ENCODE measurements at regions not wholly inside any gene's neighbourhood (a gene's known extent, or its start where the extent isn't known, plus 50 kb on each side); places are given as distances from the start of the nearest gene placed in this dataset.

DNA sequence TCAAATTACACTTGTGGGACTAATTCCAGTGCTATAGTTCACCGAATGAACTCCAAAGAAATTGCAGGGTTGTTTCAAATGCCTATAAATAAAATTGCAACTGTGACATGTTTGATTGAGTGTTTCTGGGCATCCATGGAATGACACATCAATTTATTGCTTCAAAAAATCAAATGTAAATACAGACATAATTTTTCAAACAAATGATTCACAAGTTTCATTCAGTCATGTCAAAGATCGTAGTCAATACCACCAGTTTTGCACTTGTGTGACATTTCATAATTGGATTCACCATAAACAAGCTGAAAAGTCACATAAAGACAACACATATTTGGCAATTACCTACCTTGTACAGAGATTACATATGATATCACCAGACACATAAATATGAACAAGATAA, 350.8 kb downstream of the CDH2 start:
- DNase-seq (ENCODE audit: low read depth) = no peak

DNA sequence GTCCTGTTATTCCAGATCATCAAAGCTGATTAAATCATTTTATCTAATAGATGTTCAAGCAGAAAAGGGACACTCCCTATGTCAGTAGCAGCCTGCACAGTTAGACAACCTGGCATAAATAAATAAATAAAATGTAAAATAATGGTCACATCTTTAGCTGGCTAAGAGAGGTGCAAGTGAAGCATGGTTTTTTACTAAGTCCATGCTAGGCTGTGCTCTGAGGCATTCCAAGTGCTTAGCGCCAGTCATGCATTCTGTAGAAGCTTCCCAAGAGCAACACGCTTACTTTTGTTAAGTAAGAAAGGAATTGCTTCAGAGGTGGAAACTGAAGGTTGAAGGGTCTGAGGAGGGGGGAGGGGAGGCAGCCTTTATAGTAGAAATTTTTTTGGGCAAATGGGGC, 351.2 kb downstream of the CDH2 start:
- DNase-seq (ENCODE audit: low read depth) = no peak

DNA sequence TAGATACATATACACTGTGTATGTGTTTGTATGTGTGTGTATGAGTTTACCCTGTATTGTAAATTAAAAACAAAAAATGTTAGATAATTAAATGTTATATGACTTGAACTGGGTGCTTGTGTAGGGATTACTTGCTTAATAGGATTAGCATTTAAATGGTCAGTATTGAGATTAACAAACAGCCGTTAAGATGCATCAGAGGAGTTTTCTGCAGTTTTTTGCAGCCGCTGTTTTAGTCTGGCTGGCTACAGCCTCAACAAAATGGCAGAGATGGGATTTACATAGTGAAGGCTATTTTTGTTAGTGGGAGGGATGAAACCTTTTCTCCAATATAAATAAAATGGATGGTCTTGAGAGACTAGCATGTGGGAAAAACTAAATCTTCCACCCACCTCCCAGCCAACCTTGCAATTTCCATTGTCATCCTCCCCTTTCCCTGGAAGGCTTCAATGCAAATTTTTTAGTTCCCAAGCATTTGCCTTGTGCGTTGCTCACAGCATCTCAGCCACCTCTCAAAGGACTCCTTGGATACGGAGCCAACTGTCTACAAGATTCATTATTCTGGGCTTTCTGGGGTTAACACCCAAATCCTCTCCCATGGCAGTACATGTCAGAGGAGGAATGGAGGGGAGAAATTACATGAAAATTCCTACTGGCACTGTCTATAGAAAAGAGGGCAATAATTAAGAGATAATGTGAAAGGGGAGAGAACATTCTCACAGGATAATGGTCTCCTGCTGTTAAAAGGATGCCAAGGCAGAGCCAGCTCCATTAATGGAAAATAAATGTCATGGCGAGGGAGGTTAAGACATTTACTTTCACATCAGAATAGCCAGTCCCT, 351.9 kb downstream of the CDH2 start:
- DNase-seq (ENCODE audit: low read depth) = no peak

DNA sequence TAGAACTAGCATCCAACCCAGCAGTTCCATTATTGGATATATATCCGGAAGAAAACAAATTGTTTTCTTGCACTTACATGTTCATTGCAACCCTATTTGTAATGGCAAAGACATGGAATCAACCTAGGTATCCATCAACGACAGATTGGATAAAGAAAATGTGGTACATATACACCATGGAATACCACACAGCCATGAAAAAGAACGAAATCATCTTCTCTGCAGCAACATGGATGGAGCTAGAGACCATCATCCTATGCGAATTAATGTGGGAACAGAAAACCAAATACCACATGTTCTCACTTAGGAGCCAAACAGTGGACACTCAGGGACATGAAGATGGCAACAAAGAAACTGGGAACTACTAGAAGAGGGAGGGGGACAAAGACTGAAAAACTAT, 352.7 kb downstream of the CDH2 start:
- DNase-seq (ENCODE audit: low read depth) = no peak

DNA sequence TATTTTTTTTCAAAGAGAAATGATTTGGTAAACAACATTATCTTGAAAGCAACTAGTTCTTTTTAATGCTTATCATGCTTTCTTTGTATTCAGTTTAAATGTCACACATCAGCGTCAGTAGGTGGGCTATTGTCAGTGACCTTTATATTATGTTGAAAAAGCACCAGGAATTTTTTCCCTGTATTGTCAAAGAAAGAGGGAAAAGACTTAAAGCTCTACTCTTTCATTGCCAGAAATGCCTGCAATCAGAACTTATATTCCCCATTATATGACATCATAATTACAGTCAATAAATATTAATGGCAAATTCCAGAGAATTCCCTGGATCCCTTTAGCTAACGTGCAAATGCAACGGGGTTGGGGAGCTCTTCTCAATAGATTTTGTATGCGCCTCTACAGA, 353.9 kb downstream of the CDH2 start:
- DNase-seq (ENCODE audit: low read depth) = no peak

DNA sequence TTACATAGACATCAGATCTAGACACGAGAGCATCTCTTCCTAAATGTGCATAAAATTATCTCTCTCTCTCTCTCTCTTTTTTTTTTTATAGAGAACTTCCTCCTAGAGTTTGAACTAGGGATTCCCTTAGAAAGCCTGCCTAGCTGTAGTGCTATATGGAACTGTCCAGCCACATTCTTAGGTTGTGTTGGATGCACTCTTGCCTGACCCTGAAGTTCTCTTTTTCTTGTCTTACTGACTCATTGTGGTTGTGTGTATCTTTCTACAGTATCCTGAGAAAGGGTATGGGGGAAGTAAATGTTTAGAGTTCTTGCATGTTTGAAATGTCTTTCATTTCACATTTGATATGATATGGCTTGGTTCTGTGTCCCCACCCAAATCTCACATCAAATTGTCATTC, 368.2 kb downstream of the CDH2 start:
- no peak for DNase-seq (ENCODE audit: low read depth)

DNA sequence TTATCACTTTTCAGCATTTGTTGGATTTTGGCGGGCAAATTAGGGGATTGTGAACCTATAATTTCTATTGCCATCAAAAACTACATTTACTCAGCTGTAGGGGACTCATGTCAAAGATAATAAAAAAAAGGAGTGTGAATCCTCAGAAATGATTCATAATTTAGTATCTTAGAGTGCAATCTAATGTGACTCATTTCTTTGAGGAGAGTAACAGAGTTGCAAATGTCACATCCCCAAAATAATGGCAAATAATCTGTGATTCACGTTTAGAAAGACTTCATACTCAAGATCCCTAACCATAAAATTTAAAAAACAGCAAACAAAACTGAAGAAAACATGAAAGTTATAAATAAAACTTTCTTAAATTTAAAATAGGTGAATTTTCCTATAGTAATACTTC, 373.0 kb downstream of the CDH2 start:
- peak; percentile 4 for DNase-seq (ENCODE audit: low read depth)

DNA sequence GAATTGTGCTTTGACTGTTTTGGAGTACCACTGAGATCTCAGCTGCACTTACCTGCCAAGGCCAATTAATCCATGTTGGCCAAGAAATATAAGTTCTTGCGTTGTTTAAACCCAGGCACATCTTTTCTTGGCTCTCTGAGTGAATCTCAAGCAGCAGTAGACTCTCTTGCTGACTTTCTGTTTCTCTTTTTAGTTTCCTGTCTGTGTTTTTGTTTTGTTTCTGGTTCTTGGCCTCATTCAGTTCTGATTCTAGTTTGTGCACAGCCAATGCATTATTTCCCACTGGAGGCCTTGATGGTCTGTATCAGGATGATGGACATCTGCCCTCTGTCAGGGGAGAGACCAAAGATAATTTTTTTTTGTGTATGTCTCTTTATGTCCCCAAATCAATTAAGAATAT, 379.4 kb downstream of the CDH2 start:
- no peak for DNase-seq (ENCODE audit: low read depth)

DNA sequence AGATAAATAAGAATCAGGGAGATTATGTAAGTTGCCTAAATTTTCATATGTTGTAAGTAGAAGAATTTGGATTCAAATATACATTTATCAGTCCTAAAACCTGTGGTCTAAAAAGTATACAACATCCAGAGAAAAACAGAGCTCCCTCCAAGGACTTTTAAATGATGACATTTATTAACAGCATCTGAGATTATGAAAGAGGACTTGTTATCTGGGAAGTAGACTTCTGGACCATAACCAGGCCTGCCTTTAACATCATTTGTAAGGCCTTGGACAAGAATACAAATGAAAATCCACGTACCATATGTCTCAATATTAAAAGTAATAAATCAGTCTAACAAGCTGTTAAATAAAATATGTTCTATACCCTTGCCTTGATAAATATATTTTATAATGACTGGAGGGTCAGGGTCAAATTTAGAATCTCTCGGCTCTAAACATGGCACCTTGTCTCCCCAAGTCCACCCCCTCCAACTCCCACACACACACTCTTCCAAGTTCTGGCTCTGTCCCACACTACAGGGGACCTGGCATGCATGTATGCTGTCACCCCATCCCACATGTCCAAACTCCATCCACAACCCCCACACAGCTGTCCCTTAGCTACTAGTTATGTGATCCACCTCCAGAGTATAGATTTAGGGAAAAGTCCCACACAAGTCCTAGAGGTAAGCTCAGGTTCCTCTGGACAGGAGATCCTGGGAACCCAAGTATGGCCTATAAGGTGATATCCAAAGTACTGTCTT, 382.6 kb downstream of the CDH2 start:
- DNase-seq (ENCODE audit: low read depth) = no peak

DNA sequence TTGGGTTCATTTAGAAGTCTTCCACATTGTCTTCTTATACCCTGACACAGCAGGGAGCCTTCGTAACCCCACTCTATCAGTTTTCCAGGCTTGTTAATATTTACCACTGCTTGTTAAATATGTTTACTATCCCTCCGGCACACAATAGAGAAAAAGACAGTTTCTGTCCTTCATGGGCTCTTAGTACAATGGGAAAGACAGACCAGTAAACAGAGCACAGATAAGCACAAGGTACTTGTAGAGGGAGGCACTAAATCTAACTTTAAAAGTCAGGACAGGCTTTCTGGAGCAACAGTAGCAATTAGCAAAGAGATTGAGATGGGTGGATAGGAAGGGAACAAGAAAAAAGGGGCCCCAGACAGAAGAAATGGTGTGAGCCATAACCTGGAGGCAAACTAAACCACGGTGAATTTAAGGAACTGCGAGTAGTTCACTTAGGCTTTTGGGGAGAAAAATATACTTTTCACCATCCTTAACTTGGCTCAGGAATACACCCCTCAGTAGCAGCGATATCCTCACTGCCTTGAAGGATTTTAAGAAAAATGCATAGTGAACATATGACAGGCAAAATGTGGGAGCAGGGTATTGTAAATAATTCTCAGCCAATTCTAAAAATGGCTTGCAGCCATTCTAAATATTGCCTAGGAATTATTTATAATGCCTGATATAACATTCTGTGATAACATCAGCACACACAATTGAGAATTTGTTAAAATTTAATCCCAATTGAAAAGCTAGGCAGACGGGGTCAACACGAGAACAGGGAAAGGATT, 383.7 kb downstream of the CDH2 start:
- no peak for DNase-seq (ENCODE audit: low read depth)

DNA sequence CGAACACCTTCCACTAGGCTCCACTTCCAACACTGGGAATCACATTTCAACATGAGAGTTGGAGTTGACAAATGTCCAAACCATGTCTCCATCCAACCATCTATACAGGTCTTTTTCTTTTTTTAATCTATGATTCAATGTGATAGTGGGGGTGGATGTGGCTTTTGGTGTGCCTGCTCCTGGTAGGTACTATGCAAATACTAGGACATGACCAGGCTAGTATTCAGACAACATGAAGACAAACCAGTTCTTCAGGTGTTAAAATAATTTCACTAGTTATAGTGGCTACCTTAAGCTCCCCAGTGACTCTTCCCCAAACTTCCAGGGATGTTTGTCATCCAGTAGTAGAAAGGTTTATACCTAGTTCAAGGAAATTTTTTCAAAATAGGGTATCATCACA, 387.5 kb downstream of the CDH2 start:
- DNase-seq (ENCODE audit: low read depth) = no peak

DNA sequence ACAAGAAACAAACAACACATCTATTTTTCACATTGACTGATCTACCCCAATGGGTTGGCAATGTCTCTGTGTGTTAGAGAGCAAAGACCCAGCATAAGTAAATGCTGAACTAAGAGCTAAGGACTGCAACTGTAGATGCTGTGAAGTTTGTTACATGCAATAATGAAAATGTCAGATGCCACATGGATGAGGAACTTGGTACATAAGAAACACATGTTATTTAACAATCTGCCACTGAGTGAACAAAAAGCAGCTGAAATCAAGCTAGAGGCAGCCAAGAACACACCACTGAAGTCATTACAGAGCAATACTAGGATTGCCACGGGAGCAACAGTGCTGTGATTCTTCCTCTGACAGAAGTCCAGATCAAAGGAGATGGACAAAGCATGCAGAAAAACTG, 389.4 kb downstream of the CDH2 start:
- no peak for DNase-seq (ENCODE audit: low read depth)

DNA sequence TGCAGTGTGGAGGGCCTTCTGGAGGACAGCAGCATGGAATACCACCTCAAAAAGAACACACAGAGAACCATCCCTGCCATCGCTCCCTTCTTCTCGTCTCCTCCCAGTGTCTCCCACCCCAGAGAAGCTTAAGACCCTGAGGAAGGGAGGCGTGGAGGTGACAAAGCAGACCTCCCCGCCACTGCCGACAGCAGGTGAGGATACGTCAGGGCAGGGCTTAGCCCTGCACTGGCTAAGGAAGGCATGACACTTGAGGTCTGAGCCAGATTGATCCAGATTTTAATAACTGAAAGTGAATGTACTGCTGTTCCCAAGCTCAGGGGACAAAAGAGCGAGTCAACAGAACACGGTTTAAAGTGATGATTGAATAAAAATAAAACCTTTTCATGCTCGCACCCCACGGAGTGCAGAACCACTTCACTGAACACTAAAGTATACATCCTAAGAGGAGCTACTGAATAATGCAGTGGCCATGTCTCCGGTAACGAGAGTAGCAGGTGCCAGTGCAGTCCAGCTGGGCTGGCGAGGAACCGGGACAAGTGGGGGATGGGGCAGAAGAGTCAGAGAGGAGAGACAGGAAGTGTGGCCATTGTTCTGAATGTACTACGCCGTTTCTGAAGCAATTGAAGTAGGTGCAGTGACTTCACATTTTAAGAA, 391.0 kb downstream of the CDH2 start:
- no peak for DNase-seq (ENCODE audit: low read depth)

DNA sequence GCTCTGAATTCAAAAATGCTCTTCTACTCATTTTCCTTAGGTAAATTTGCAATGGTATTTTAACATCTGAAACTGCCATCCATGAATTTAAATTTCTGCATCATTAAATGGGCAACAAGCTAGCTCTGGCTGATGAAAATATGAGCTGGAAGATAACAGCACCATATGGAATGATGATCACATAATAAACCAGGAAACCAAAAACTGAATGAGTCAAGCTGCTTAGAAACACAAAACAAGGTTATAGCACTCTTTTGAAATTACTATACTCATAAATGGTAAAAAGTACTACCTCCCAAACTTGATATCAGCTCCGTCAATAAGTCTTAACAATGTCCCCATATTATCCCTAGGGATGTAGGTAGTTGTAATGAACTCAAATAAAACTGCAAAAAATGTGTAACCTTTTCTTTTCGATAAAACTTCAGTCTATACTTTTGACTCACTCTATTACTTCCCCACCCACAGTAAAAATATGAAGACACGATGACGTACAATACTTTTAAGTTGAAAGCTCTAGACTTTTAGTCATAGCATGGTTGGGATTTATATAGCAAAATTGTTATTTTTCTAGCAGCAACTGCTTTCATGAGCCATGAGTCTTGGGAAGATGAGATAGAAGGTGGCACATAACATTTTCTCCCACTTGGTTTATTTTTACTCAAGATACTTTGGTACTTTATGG, 396.7 kb downstream of the CDH2 start:
- no peak for DNase-seq (ENCODE audit: low read depth)

DNA sequence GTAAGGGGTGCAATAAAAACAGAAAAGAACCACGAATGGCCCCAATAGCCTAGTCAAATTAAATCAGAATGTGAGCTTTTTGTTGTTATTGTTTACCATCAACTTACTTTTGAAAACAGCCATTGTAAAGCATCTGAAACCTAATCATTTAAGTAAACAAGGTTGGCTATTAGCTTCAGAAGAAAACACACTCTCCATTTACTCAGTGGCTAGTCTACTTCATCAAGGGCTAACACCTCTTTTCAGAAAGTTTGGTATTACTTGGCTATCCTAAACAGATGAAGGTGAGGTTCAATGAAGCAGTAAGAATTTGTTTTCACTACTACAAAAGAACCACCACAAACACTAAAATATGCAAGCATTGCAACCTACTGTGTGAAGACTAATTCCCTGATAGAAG, 398.0 kb downstream of the CDH2 start:
- DNase-seq (ENCODE audit: low read depth) = no peak

DNA sequence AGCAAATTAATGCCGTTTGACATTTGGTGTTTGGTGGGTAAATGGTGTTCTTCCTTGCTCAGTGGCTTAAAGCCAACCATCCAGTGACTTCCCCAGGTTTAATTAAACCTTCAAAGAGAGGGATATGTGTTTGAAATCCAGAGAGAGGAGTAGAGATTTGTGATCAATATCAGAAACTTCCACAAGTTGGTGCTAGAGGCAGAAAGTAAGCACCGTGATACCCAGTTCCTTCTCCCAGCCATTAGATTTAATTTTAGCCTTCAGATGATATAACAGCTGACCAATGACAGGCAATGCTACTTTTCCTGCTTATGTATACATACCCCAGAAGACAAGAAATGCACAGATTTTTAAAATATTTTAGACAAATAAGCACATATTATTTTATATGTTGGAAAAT, 398.5 kb downstream of the CDH2 start:
- no peak for DNase-seq (ENCODE audit: low read depth)

DNA sequence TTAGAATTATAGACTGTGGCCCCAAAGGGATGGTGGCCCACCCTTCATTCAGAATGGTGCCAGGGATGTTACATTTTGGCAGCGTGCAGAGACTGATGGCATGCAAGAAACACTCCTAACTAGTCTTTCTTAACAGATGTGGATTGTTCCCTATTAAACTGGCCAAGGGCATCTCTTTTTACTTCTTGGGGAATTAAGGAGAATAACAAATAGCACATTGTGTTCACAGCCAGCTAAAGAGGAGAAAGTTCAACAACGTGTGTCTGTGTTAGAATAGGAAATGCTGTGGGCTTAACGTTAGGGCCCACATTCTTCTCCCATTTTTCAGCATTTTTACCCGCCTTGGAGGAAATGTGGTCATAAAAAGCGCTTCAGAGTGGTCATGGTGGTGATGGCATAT, 404.8 kb downstream of the CDH2 start:
- DNase-seq (ENCODE audit: low read depth) = no peak

DNA sequence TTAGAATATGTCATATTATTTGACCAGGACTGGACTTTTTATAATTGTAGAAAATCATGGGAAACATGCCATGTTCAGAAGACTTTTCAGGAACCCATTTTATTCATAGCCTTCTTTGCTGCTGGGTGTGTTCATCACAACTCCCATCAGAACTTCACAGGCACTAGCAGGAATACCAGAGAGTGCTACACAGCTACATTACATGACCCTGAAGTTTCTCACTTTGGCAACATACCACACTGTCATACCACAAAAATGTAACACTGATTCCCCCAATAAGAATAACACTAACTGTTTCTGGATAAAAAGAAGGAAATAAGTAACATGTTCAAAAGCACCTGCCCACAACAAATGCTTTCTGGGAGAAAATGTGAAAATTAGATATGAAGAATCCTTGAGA, 405.4 kb downstream of the CDH2 start:
- no peak for DNase-seq (ENCODE audit: low read depth)

DNA sequence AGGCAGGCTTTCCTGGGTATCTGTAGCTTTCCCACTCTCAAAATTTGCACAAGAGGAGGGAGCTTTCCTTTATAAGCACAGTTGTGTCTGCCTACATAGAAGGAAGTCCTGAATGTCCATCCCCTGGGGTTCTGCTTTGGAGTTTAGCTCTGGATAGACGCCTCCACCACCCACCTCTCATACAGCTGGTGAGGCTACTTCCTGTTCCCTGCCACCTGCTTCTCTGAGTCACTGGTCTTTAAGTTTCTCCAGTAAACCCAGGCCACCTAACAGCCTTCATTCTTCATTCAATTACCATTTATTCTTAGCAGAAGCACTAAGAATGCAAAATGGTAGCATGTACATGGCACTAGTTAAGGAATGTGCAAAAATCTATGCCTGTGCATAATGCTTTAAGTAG, 407.8 kb downstream of the CDH2 start:
- no peak for DNase-seq (ENCODE audit: low read depth)

DNA sequence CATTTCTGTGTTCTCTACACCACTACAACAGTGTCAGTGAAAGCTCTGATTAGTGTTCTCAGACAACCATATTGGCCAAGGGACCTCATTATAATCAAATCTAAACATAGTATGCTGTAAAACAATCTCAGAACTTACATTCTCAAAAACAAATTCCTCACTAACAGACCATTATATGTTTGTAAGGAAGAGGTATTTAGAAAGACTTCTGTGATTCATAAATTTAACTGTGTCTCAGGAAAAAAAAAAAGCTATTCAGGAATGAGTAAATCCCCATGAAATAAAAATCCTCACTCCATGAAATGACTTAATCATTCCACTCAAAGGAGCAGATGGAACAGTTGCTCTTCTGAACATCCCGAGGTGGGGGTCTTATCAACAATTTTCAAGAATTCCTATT, 413.0 kb downstream of the CDH2 start:
- DNase-seq (ENCODE audit: low read depth) = no peak

DNA sequence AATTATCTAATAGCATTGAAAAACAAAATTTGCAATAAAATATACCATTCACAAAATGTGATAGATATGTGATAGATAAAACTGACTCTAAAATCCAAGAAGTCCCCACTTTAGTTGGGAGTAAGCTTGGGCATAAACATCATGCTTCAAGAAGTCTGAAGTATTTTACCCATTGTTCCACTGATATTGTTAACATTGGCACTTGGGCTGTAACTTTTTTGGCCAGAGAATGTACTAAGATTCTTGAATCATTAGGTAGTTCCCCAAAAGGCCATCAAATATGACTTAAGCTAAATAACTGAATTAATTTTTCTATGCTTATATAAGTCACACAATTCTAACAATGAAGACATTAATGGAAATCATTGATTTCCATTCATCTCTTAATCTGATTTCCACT, 413.6 kb downstream of the CDH2 start:
- no peak for DNase-seq (ENCODE audit: low read depth)

DNA sequence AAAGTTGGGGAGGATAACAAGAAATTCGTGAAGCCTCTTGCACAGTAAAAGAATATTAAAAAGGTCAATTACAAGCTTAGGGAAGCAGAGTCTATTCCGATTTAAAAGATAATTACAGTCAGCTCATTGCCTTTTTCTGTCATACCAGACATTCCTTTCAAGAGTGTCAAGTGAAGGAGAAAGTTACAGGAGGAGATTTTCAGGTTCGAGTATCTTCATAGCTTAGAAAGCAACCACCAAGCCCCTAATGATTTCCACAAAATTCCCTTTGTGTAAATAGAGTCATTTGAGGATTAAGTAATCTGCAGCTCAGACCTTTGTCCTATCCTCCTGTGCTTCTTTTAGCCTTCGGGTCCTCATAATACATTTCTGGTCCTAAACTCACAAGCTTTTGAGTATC, 414.9 kb downstream of the CDH2 start:
- DNase-seq (ENCODE audit: low read depth) = no peak
